ENCODE measurements at regions not wholly inside any gene's neighbourhood (a gene's known extent, or its start where the extent isn't known, plus 50 kb on each side); places are given as distances from the start of the nearest gene placed in this dataset.
"Not testable (repeated sequence)": the region's sequence is repeated elsewhere in the genome, so short reads cannot be mapped to it uniquely, and the experiment has no call there.

DNA sequence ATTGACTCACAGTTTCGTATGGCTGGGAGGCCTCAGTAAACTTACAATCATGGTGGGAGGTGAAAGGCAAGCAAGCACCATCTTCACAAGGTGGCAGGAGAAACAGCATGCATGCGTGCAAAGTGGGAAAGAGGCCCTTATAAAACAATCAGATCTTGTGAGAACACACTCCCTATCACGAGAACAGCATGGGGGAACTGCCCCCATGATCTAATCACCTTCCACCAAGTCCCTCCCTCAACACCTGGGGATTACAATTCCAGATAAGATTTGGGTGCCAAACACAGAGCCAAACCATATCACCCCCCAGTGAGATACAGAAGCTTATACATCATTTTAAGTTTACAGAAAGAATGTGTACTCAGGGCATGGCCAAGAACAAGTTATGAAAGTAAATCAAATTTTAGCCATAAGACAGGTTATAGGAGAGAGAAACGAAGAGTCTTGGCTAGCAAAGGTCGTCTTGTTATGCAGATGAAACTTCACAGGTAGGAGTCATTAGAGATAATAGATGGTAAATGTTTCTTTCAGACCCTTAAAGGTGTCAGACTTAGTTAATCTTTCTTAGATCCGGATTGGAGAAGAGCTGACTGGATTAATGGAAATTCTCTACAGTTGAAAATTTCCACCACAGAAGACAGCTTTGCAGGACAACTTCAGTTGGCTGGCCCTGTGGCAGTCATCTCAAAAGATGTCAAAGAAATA lies 79.8 kb upstream of the SEL1L start:
- no peaks in the 10 kb centered on the region for H3K27me3 Mint-ChIP-seq (ENCODE audit: low read depth)
- no peak for TF ChIP-seq ZNF263 (CRISPR knock-in tag; IDR thresholded peaks at IDR 0.05; ENCODE audit: low read depth)
- no peak for TF ChIP-seq JUN (CRISPR knock-in tag; IDR thresholded peaks at IDR 0.05)
- TF ChIP-seq ZNF219 (CRISPR knock-in tag; IDR thresholded peaks at IDR 0.05; ENCODE audit: borderline replicate concordance): no peak
- no peak for TF ChIP-seq FOXP1 (CRISPR knock-in tag; IDR thresholded peaks at IDR 0.05; ENCODE audit: borderline replicate concordance)
- TF ChIP-seq, protein P1, sequence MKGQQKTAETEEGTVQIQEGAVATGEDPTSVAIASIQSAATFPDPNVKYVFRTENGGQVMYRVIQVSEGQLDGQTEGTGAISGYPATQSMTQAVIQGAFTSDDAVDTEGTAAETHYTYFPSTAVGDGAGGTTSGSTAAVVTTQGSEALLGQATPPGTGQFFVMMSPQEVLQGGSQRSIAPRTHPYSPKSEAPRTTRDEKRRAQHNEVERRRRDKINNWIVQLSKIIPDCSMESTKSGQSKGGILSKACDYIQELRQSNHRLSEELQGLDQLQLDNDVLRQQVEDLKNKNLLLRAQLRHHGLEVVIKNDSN (CRISPR knock-in tag; IDR thresholded peaks at IDR 0.05): no peak
- TF ChIP-seq GTF2I (CRISPR knock-in tag; conservative IDR thresholded peaks at IDR 0.05): no peak
- TF ChIP-seq TEAD1 (CRISPR knock-in tag; IDR thresholded peaks at IDR 0.05): no peak
- TF ChIP-seq, protein P2, sequence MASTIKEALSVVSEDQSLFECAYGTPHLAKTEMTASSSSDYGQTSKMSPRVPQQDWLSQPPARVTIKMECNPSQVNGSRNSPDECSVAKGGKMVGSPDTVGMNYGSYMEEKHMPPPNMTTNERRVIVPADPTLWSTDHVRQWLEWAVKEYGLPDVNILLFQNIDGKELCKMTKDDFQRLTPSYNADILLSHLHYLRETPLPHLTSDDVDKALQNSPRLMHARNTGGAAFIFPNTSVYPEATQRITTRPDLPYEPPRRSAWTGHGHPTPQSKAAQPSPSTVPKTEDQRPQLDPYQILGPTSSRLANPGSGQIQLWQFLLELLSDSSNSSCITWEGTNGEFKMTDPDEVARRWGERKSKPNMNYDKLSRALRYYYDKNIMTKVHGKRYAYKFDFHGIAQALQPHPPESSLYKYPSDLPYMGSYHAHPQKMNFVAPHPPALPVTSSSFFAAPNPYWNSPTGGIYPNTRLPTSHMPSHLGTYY (CRISPR knock-in tag; IDR thresholded peaks at IDR 0.05): no peak
- no peak for TF ChIP-seq MXD4 (CRISPR knock-in tag; IDR thresholded peaks at IDR 0.05; ENCODE audit: borderline replicate concordance)
- no peak for TF ChIP-seq ZNF396 (CRISPR knock-in tag; IDR thresholded peaks at IDR 0.05; ENCODE audit: borderline replicate concordance)
- TF ChIP-seq RELA (CRISPR knock-in tag; IDR thresholded peaks at IDR 0.05; ENCODE audit: borderline replicate concordance): no peak
- TF ChIP-seq, protein P3, sequence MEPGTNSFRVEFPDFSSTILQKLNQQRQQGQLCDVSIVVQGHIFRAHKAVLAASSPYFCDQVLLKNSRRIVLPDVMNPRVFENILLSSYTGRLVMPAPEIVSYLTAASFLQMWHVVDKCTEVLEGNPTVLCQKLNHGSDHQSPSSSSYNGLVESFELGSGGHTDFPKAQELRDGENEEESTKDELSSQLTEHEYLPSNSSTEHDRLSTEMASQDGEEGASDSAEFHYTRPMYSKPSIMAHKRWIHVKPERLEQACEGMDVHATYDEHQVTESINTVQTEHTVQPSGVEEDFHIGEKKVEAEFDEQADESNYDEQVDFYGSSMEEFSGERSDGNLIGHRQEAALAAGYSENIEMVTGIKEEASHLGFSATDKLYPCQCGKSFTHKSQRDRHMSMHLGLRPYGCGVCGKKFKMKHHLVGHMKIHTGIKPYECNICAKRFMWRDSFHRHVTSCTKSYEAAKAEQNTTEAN (CRISPR knock-in tag; IDR thresholded peaks at IDR 0.05): no peak
- TF ChIP-seq, protein P4, sequence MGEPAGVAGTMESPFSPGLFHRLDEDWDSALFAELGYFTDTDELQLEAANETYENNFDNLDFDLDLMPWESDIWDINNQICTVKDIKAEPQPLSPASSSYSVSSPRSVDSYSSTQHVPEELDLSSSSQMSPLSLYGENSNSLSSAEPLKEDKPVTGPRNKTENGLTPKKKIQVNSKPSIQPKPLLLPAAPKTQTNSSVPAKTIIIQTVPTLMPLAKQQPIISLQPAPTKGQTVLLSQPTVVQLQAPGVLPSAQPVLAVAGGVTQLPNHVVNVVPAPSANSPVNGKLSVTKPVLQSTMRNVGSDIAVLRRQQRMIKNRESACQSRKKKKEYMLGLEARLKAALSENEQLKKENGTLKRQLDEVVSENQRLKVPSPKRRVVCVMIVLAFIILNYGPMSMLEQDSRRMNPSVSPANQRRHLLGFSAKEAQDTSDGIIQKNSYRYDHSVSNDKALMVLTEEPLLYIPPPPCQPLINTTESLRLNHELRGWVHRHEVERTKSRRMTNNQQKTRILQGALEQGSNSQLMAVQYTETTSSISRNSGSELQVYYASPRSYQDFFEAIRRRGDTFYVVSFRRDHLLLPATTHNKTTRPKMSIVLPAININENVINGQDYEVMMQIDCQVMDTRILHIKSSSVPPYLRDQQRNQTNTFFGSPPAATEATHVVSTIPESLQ (CRISPR knock-in tag; IDR thresholded peaks at IDR 0.05): no peak
- no peak for TF ChIP-seq CREM (CRISPR knock-in tag; IDR thresholded peaks at IDR 0.05)
- no peak for TF ChIP-seq ATF1 (CRISPR knock-in tag; IDR thresholded peaks at IDR 0.05)
- no peak for TF ChIP-seq SMAD3 (CRISPR knock-in tag; IDR thresholded peaks at IDR 0.05; ENCODE audit: borderline replicate concordance)
- TF ChIP-seq NR3C1 (CRISPR knock-in tag; conservative IDR thresholded peaks at IDR 0.05; ENCODE audit: low read depth): no peak
- TF ChIP-seq, protein P5, sequence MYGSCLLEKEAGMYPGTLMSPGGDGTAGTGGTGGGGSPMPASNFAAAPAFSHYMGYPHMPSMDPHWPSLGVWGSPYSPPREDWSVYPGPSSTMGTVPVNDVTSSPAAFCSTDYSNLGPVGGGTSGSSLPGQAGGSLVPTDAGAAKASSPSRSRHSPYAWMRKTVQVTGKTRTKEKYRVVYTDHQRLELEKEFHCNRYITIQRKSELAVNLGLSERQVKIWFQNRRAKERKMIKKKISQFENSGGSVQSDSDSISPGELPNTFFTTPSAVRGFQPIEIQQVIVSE (CRISPR knock-in tag; IDR thresholded peaks at IDR 0.05; ENCODE audit: borderline replicate concordance): no peak
- TF ChIP-seq, protein P6, sequence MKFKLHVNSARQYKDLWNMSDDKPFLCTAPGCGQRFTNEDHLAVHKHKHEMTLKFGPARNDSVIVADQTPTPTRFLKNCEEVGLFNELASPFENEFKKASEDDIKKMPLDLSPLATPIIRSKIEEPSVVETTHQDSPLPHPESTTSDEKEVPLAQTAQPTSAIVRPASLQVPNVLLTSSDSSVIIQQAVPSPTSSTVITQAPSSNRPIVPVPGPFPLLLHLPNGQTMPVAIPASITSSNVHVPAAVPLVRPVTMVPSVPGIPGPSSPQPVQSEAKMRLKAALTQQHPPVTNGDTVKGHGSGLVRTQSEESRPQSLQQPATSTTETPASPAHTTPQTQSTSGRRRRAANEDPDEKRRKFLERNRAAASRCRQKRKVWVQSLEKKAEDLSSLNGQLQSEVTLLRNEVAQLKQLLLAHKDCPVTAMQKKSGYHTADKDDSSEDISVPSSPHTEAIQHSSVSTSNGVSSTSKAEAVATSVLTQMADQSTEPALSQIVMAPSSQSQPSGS (CRISPR knock-in tag; IDR thresholded peaks at IDR 0.05; ENCODE audit: borderline replicate concordance, low read depth): no peak
- TF ChIP-seq ELF4 (CRISPR knock-in tag; IDR thresholded peaks at IDR 0.05; ENCODE audit: low read depth): no peak
- H3K27ac Mint-ChIP-seq: no peak overlapping the region
- ChIA-PET CTCF (interaction anchor here (1.2 kb wide), 1 partner anchor 12 kb away, joined by 4 read pairs; no protein-coding TSS in a partner anchor), POLR2A (no interaction called here)
- H3K4me3 Mint-ChIP-seq: no peak overlapping the region
- no peak for DNase-seq (ENCODE audit: low spot score)
- H3K9me3 Mint-ChIP-seq: peaks cover 18% of the 10 kb centered on the region
- peaks cover 5% of the 10 kb centered on the region; the same call in 1 of the 2 replicates for H3K36me3 Mint-ChIP-seq
- ATAC-seq: peak; percentile 52
- peaks cover 15% of the 10 kb centered on the region for H3K4me1 Mint-ChIP-seq

DNA sequence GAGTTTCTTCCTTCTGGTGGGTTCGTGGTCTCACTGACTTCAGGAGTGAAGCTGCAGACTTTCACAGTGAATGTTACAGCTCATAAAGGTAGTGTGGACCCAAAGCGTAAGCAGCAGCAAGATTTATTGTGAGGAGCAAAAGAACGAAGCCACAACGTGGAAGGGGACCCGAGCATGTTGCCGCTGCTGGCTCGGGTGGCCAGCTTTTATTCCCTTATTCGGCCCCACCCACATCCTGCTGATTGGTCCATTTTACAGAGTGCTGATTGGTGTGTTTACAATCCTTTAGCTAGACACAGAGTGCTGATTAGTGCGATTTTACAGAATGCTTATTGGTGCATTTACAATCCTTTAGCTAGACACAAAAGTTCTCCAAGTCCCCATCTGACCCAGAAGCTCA lies 80.6 kb upstream of the SEL1L start:
- POLR2A ChIA-PET: not testable (repeated sequence)

More for the DNA sequence above, 80.6 kb upstream of the SEL1L start:
- Mint-ChIP-seq H3K9me3 (peaks cover 18% of the 10 kb centered on the region), H3K4me1 (peaks cover 18% of the 10 kb centered on the region)
- not testable (repeated sequence) for H3K27ac Mint-ChIP-seq; ATAC-seq; H3K4me3 Mint-ChIP-seq; DNase-seq (ENCODE audit: low spot score); H3K36me3 Mint-ChIP-seq; H3K27me3 Mint-ChIP-seq (ENCODE audit: low read depth)
- CTCF ChIA-PET: interaction anchor here (1.2 kb wide), 1 partner anchor 11 kb away, joined by 4 read pairs; no protein-coding TSS in a partner anchor

Data from WTC11 (cell line).